Right hindlimb (tissue), 1 donor: ENCODE measurements at regions not wholly inside any gene's neighbourhood (a gene's known extent, or its start where the extent isn't known, plus 50 kb on each side); places are given as distances from the start of the nearest gene placed in this dataset.

Experiments
- DNase-seq: peaks from one replicate; pipeline ENCODE4 v3.0.0-alpha.2; 2018

- DNase-seq = no peak
Measured at GRCh38 chr3:132189601-132190000, 127.6 kb upstream of the ACP3 start.

DNA sequence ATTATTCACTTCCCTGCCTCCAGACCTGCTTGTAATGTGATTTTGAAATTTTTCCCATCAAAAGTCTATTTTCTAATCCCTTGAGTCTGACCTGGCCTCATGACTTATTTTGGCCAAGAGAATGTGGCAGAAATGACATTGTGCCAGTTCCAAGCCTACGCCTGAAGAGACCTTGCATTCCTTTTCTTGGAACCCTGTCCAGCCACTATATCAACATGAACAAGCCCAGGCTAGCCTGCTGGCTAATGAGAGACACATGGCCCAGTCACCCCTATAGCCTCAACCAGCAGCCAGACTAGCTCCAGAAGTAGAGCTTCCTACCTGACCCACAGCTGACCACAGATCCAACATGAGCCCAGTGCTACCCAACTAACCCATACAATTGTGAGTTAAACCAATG is 121.1 kb upstream of the ACP3 start:
- no peak for DNase-seq

- no peak for DNase-seq
Measured at GRCh38 chr3:132198516-132198915, 118.7 kb upstream of the ACP3 start.

DNA sequence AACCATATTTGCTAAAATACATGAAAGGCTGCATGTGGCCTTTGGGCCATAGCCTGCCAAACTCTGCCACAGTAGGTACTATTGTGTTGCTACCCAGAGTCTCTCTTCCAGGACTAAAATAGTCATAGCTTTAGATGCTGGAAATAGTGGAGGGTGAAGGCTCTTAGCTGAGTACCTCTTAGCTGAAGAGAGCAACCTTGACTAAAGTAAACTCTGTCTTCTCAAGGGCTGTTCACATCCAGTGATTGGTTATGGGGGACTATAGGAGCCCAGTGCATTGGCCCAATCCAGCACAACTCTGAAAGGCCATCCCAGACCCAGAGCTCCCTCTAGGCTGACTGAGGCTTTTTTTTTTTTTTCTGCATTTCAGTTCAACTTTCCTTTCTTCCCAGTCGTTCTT is 117.8 kb upstream of the ACP3 start:
- no peak for DNase-seq

DNA sequence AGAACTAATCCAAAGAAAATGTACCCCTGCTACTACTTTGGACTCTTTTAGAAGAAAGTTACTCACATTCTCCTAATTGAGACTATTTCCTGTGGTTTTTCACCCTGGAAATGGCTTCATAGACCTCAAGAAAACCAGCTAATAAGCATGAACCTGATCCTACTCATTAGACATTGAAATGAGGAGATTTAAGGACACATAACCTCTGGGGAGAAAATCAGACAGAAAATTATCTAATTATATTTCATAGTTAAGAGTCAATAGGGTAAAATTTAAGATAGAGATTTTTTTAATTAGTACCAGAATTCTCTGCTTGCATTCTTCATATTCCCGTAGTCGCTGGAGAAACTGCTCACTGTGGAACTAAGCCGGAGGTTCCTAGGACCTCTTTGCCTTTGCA is 114.6 kb upstream of the ACP3 start:
- DNase-seq = no peak

DNA sequence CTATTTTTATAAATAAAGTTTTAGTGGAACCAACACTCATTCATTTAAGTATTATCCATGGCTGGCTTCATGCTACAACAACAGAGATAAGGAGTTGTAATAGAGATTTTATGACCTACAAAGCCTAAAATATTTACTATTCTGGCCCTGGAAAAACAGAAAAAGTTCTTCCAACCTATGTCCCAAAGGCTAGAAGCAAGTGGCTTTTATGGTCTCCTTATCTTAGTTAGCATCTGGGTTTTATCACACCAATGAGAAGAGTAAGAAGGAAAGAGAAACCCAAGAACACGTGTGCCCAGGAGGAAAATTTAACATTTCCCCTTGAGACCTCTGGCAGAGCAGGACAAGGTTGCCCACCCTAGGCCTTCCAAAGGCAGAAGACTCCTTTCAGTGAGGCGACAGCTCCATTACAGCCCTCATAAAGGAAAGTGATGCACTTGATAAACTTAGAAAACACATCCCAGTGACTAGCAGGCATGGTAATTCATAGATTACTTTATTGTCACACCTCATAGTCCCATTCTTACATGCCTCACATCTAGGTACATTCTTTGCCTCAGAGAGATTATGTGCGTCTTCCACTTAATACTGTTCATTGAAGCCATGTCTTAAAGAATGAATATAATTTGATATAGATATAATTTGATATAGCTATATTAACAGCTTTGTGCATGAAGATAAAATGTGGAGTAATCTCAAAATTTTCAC is 113.2 kb upstream of the ACP3 start:
- DNase-seq = no peak

DNA sequence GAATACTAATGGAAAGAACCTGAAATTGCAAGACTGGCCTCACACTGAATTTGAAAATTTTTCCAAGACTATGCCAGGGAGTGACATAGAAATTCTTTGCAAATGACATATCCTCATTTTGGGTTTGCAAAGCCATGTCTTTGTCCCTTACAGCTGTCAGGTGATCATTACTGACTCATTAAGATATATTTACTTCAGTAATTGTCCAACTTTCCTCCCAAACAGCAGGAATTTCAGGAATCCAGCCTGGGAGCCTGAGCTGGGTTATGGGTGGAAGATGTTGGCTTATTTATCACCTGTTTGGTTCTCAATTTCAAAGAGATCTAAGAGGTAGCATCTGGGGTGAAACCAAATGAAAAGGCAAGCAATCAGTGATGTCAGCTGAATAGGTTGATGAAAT is 111.6 kb upstream of the ACP3 start:
- DNase-seq = no peak

DNA sequence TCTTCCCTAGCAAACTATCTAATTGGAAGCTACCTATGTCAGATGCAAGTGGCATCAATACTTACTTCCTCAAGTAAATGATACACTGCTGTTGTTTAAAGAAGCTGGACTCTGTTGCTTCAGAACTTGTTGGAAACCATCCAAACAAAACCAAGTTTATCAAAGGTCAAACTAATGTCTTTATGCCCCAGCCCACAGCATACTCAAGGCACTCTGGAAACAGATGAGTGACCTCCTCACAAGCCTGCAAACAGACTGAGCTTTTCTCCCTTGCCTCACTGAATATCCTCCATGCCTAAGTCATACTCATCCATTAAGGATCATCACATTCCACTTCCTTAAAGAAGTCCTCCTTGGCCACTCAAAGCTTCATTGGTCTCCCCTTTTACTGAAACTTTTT is 107.4 kb upstream of the ACP3 start:
- DNase-seq = no peak

DNA sequence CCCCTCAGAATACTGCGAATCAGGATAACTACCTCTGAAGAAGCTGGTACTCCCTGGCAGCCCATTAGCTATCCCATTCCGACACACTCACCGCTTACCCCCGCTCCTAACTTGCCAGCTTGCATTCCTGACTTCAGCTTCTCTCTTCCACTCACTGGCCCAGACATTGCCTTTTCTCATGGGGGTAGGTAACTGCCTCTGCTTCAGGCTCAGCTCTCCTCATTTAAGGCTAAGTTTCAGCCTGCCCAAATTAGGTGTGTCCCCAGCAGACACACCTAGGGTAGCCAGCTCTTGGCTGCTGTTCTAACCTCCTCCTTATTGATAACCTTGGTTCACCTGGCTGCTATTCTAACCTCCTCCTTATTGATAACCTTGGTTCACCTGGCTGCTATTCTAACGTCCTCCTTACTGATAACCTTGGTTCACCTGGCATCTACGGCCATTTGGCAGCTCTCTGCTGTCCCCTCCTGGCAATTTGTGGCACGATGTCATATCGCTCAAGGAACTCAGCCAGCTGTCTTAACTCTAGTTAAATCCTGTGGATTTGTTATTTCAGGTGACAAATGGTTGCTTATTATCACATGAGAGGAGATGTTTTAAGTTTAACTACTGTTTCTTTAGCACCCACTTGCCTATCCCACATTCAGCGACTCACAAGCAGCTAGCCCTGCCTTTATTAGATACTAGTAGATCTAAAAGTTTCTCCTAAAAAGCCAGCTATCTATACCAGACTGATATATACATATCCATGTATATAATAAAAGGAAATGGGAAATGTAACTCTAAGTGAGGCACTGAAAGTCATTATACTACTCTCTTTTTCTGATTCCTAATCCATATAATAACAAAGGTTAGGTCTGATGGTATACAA is 106.5 kb upstream of the ACP3 start:
- no peak for DNase-seq

GRCh38 chr3:132211896-132212295 is 105.3 kb upstream of the ACP3 start:
- no peak for DNase-seq

DNA sequence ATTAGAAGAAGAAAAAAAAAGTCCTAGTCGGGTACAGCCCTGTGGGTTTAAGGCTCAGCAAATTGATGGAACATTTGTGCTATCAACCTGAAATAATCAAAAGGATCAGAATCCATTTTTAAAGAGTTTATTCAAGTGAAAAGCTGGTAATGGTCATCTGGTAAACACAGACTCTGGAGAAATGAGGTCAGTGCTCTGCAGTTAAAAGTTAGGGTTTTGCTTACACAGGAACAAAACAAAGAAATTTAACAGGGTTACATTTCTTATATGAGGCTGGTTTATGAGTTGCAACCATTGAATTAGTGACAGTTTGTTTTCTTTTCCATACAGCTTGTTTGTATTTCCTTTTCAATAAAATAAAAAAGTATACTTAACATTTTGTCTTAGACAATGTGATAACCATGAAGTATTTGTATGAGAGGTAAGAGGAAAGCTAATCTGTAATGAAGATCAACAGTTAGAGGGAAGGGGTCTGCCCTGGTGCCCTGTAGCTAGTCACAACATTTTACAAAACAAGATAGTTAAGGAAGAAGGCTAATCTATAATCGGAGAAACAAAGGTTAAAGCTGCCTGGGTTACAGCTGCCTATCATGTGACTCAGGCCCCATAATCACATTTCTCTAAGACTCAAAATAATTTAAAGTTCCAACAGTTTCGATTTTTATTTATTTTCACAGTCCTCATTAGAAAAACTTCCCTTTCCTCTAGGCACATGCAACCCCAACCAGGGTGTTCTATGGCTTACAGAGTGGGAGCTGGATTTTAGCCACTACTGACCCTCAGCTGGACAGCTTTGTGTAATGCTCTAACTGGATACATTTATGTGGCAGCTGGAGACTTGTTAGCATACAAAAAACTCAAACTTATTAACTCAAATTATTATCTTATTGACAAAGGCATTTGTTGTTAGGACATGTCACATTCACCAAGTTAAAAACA is 98.1 kb upstream of the ACP3 start:
- no peak for DNase-seq

DNA sequence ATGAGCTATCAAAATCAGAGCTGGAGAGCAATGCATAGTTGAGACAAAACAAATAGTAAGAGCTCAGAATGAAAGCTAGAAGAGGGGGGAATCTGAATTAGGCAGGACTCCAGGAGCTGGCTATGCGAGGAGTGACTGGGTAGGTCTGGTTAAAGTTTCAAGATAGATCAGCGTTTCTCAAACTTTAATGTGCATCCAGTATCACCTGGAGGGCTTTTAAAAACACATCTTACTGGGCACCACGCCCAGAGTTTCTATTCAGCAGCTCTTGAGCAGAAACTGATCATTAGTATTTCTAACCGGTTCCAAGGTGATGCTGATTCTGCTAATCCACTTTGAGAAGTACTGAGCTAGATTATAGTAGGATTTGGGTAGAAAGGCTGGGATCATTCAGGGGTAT is 96.2 kb upstream of the ACP3 start:
- no peak for DNase-seq

DNA sequence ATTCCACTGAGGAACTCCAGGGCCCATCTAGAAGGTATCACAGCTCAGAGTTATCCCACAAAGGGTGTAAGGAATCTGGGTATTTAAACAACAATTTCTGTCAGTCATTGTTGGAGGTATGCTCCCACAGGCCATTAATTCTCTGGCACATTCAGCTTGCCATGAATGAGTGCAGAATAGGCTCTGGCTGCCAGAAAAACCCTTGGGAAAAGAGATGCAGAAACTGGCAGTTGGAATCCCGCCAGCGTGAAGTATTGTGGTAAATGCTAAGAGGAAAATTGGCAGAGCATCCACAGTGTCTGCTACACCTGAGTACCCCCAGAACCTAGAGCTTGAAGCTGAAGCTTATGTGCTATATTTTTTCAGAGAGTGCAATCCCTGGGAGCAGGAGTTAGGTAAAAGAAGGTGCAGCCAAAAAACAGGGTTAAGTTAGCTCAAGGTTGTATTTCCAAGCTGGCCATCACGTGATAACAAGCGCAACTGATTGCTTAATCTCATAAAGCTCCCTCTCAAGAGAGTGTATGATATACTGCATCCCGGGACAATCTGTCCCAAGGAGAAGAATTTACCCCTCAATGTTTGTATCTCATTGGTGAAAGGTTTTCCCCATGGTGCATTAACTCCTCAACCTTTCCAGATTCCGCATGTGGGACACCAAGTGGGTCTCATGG is 94.2 kb upstream of the ACP3 start:
- no peak for DNase-seq

- DNase-seq = no peak
Measured at GRCh38 chr3:132225664-132226063, 91.5 kb upstream of the ACP3 start.

DNA sequence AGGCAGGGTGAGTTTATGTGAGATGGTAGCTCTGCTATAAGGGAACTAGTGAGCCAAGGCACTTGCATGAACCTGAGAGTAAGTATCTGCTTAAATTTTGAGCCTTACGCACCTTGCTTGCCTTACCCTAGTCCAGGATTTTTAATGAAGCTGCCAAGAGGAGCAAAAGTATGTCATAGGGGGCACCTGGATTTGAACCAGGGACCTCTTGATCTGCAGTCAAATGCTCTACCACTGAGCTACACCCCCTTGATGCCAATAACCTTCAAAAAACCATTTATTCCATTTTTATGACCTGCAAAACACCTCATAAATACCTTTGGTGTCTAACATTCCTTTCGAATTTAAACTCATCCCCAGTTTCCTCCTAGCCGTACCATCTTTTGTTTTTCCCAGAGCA is 88.3 kb upstream of the ACP3 start:
- DNase-seq = no peak

- DNase-seq = no peak
Measured at GRCh38 chr3:132229641-132230040, 87.6 kb upstream of the ACP3 start.

DNA sequence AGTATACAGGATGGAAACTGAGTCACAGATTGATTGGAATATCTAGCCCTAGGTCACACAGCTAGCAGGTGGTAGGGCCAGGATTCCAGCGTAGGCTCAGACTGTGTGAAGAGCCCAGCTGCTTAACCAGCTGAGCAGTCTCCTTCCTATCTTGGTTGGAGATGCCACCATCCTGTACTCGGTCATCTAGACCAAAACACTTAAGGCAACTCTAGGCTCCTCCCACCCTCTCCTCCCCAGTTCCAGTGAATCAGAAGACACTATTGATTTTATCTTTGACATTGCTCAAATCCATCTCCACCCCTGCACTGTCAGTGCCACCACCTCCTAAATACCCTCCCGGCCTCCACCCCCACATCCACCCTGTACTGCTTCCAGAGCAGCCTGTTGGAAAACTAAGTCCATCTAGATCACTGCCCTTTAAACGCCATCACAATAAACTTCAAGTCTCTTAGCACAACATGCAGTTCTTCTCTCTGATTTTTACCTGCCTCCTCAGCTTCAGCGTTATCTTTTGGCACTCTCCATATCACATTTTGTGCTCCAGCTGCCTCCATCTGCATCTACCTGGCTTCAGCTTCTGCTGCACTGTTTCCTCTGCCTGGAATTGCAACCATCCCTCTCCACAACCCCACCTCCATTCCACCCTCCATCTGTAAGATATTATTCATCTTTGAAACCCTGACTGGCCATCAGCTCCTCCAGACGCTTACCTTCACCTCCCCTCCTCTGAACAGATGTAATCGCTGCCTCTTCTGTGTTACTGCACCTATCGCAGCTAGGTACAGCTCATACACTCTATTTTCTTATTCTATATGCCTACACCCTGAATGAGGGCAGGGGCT is 86.8 kb upstream of the ACP3 start:
- DNase-seq = no peak

- no peak for DNase-seq
Measured at GRCh38 chr3:132231633-132232032, 85.6 kb upstream of the ACP3 start.

- no peak for DNase-seq
Measured at GRCh38 chr3:132232231-132232792, 84.9 kb upstream of the ACP3 start.

GRCh38 chr3:132236701-132237651 is 80.2 kb upstream of the ACP3 start:
- DNase-seq = no peak
